ENCODE measurements at regions not wholly inside any gene's neighbourhood (a gene's known extent, or its start where the extent isn't known, plus 50 kb on each side); places are given as distances from the start of the nearest gene placed in this dataset.

- TF ChIP-seq CTCF (optimal IDR thresholded peaks at IDR 0.05 in 1 of 3, IDR thresholded peaks at IDR 0.05 in 1 of 3, conservative IDR thresholded peaks at IDR 0.05 in 1 of 3; ENCODE audit: extremely low read depth in 1 of 3, insufficient read depth in 2 of 3, low read length in 3 of 3) = no peak
- TF ChIP-seq EZH2 (IDR thresholded peaks at IDR 0.05; ENCODE audit: low read length) = no peak
These were observed 51.3 kb downstream of the PTPRS start for GRCh38 chr19:5289060-5289990.
